H1 (cell line): ENCODE measurements at regions not wholly inside any gene's neighbourhood (a gene's known extent, or its start where the extent isn't known, plus 50 kb on each side); places are given as distances from the start of the nearest gene placed in this dataset.

Experiments used
- BACH1 ChIP-seq: IDR thresholded peaks from 2 replicates; pipeline ENCODE4 v1.6.1; 2012; ENCODE audit warnings: low read length, improper control_type of control experiment
- CHD2 ChIP-seq: IDR thresholded peaks from 2 replicates; pipeline ENCODE4 v1.6.1; 2012; ENCODE audit warnings: low read length, improper control_type of control experiment
- CHD7 ChIP-seq: fragments of 300-600 bp; sonication (generic); IDR thresholded peaks from 2 replicates; pipeline ENCODE4 v1.7.1; 2012; ENCODE audit warnings: low read length, moderate library complexity, mild to moderate bottlenecking, inconsistent platforms; ENCODE audit not compliant: insufficient replicate concordance
- RFX5 ChIP-seq: IDR thresholded peaks from 2 replicates; pipeline ENCODE4 v1.6.1; 2011; ENCODE audit warnings: low read depth, low read length, improper control_type of control experiment, borderline replicate concordance
- SP1 ChIP-seq: IDR thresholded peaks from 2 replicates; pipeline ENCODE4 v1.6.1; 2011; ENCODE audit warnings: low read depth, low read length
- TF ChIP-seq, protein P1 (sequence below): IDR thresholded peaks from 2 replicates; pipeline ENCODE4 v1.6.1; 2012; ENCODE audit warnings: inconsistent platforms

GRCh38 chr2:118638453-118638852 lies 209.0 kb downstream of the EN1 start (continued):
- no peak for TF ChIP-seq CHD2
- TF ChIP-seq, protein P1, sequence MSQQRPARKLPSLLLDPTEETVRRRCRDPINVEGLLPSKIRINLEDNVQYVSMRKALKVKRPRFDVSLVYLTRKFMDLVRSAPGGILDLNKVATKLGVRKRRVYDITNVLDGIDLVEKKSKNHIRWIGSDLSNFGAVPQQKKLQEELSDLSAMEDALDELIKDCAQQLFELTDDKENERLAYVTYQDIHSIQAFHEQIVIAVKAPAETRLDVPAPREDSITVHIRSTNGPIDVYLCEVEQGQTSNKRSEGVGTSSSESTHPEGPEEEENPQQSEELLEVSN, result no peak
- TF ChIP-seq BACH1, result no peak
- TF ChIP-seq SP1, result no peak
- TF ChIP-seq CHD7, result no peak
- no peak for TF ChIP-seq RFX5
